HS-27A (cell line): ENCODE measurements at regions not wholly inside any gene's neighbourhood (a gene's known extent, or its start where the extent isn't known, plus 50 kb on each side); places are given as distances from the start of the nearest gene placed in this dataset.

ENCODE experiments used
- DNase-seq: peaks from one replicate; pipeline ENCODE4 v3.0.0-alpha.2; 2012; ENCODE audit warnings: low read depth, missing footprints

DNA sequence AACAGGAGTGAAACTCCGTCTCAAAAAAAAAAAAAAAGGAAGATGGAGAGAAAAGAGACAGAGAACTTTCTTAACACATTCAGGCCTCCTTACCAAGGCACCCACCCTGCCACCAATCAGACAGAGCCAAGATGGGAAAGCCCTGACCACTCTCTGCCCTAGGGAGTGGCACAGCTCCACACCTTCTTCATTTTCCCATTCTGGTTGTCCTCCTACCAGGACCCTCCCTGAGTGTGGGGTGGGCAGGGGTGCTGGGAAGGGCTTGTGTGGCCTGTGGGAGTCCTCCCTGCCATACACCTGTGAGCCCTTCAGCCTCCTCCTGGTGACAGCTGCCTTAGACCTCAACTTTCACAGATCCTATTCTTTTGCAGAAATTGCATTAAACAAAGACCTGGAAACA lies 513.6 kb downstream of the BCL11B start:
- no peak for DNase-seq

DNA sequence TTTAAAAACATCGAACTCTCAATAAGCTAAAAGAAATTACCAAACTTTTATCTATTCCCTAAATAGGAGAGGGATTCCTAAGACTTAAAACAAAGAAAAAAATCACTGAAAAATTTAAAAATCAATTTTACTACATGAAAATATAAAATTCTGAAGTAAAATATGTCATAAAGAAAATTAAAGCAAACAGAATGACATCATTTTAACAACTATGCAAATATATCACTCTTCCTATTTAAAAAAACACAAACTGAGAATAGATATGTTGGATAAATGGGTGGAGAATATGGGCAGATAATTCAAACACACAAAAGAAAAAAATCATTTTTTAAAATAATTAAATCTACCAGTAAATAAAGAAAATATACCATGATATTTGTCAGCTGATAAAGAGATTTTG lies 510.0 kb downstream of the BCL11B start:
- DNase-seq = no peak

DNA sequence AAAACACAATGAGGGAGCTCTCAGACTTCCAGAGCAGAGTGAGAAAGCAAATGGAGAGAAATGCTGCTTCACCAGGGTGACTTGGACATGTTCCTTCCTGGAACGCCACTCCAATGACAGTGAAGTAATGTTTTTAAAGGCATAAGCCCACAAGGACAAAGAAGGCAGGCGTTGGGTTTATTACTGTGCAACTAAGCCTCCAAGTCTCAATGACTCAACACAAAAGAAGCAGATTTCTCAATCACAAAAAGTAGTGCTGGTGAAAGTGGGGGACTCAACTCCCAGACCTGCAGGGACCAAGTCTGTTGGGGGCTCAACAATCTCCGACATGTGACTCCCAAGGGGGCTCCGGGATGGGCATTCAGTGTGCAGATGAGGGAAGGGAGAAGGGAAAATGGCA lies 505.2 kb downstream of the BCL11B start:
- DNase-seq = no peak

DNA sequence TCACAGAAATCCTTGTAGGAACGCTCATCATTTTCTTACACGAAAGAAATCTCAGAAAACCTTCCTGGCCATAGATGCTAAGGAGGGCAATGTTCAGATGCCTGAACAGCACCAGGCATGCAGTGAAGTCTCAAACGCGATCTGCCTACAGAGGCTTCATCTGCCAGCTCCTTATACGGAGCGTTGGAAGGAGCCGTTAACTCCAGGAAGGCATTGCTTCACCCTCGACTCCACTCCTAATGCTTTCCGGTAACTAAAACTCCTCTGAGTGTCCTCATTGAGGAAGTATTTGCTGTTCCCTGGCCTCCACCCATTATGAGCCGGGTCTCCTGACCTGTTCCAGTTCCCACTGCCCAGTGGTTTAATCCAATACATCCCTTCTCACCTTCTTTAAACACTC lies 502.7 kb downstream of the BCL11B start:
- DNase-seq = no peak

DNA sequence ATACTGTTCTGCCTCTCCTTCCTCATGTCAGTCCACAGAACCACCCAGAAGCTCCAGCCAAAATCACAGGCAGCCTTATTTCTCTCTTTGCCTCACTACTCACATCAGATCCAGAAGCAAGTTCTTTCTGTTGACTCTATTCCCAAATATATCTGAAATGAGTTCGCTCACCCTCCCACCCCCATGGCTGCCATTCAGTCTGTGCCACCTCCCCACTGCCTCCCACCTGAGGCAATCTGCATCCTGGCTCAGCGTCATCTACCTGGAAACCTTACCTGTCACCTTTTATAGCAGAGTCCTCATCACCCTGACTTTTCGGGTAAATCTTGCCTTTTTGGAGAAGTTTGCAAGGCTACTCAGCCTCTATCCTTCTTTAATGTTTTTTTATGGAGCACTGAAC lies 501.8 kb downstream of the BCL11B start:
- DNase-seq = no peak

DNA sequence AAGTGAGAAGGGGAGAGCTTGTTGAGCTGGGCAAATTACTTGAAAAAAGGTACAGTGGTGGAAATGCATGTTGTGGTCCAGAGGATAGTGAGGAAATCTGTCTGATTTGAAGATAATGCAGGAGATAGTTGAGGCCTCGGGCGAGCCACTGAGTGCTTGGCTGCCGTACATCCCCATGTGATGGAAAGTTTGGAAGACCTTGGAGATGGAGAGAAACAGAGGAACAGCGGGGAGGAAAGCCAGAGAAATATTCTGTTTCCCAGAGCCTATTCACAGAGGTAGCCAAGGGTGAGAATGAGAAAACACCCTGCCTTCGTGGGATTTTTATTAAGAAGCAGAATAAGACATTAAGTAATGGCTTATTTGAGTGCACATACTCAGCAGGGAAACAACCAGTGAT lies 498.2 kb downstream of the BCL11B start:
- no peak for DNase-seq

DNA sequence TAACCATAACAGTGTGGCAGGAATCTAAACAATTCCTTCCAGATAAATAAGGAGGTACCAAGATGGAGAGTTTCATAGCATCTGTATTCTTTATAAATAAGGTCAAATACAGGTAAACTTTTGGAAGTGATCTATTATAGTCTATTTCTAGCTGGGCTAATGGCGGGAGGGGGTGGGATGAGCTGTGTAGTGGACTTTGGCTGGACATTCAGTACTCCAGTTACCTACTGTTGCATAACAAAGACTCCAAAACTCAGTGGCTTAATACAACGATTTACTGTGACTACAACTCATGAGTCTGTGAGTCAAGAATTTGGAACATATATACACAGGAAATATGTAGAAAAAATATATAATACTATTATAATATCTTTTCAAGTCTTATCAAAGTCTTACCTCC lies 496.1 kb downstream of the BCL11B start:
- no peak for DNase-seq

DNA sequence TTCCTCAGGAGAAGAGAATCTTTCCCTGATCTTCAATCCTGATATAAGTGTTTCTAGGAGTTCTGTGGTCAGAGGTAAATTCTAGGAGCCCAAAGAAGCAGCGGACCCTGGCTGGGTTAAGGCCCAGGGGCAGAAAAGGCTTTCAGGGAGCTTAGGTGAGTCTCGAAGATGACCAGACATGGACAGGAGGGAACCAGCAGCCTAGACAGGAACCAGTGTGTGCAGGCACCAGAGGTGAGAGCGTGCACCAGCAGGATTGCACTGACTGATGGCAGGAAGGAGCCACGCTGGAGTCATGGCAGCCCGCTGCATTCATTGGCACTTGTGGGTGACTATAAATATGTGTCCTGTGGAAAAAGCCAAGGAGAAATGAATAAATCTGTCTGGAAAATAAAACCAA lies 489.9 kb downstream of the BCL11B start:
- DNase-seq = no peak

DNA sequence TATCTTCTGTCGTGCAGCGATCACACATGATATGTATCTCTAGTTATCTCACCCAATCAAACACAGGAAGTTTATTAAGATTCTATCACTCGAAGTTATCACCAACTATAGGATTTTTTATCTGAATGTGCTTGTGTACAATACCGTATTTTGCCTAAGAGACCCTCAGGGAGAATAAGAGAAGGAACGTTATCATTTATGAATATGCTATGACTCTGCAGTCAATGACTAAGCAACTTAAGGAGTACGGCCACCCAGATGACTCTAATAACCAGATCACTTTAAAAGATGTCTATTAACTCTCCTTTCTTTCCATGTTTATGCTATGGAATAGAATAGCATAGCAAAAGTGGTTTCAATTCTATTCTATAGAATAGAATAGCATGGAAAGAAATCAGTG lies 486.4 kb downstream of the BCL11B start:
- DNase-seq = no peak

DNA sequence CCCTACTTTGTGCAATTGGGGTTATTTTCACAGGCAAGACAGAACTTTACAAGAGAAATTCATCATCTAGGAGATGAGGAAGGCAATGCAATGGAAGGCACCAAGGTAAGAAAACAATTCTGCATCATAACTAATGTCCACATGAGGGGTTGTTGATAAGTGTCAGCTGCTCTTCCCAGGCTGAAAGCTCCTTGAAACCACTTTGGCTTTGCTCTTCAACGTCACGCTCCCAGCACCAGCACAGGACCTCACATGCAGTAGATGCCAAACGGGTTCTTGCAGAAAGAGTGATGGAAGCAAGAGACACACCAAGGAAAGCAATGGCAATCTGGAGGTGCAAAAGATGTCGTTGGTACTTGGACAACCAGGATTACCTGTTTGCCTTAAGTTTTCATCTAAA lies 485.5 kb downstream of the BCL11B start:
- DNase-seq = no peak

DNA sequence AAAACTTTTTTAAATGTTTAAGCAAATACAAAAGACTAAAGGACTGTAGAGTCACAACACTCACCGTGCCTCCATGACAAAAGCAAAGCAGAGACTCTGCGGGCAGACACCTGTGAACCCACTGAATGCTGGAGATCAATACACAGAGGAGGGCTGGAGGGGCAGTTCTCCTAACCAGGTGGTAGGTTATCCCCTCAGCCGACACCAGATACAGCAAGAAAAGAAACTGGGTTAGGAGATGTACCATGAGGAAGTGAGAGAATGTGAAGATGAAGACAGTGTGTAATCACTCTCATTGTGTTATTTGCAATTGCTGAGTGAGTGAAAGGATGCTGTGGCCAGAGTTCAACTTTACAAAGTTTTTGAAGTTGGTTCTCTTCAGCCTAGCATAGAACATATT lies 480.3 kb downstream of the BCL11B start:
- DNase-seq = no peak

DNA sequence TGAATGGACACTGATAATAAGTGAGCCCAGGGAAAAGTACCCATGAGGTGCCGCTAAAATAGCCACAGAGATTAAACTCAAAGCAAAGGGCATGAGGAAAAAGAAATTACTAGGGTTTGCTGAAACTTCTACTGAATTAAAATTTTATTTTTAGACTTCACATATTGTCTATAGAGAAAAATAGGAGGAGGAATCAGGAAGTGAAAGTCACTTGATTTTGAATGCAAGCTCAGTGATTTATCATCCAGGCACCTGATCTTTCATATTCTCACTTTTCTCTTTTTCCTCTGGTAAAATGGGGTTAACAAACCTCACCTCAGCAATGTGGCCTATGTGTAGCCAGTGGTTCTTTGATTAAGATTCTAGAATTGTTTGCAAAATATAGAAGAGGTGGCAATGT lies 479.8 kb downstream of the BCL11B start:
- DNase-seq = no peak

DNA sequence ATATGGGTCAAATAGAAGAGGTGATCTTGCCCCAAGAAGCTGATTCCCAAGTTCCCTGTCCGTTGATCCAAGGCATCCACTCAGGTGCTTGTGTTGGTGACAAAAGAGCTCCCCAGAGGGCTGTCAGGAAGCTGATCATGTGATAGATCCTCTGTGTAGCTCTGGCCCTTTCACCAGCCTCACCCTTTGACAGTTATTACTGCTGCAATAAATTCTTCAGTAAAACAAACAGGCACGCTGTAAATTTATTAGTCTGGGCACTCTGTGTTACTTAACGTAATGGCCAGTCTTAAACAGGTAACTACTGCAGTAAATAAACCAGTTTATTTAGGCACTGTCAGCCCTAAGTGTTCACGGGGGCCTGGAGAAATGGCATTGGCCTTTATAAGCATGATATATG lies 473.9 kb downstream of the BCL11B start:
- DNase-seq = no peak

DNA sequence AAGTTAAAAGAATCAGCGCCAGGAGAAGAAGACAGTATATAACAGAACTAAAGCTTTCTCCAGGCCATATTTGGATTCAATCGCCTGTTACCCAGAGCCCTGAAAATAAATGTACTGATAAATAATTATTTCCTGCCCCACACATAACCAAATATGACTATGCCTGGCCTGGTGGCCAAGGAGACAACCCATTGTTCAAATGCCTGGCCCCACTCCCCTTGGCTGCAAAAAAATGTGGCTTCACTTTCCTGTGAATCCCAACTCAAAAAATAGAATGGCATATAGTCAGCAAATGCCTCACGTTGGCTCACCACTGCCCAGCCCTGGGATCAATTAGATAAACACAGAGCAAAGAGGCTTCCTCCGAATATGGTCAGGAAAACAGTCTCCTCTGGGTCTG lies 472.1 kb downstream of the BCL11B start:
- no peak for DNase-seq

DNA sequence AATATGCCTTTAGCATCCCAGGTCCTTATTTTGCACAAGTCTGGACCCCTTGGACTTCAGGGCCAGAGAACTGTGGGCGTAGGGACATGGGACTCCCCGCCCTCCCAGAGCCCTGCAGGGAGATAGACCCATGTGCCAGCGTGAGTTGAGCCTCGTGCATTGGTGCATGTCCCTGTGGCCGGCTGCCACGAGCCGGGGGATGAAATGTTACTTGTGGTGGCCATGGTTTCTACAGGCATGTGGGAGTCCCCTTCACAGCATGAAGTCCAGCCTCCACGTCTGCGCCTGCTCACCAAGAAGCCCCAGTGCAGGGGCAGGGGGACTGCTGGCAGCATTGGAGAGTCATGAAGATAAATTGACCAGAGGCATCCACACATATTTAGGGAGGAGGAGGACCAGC lies 470.0 kb downstream of the BCL11B start:
- DNase-seq = no peak

DNA sequence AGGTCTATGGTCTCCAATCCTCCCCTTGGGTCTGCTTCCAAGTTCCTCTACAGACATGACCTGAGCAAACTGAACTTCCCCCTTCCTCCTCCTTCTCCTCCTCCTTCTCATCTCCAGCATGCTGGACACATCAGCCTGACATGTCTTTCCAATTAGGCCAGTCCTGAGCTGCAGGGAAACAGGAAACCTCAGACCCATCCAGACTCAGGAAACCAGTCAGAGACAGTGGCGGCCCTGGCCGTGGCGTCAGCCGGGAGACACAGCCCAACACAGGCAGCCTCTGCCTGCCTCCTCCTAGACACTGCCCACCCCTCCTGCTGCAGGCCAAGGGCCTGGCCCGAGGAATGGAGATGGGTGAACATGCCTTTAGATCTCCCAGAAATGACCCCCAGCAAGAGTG lies 468.8 kb downstream of the BCL11B start:
- no peak for DNase-seq

DNA sequence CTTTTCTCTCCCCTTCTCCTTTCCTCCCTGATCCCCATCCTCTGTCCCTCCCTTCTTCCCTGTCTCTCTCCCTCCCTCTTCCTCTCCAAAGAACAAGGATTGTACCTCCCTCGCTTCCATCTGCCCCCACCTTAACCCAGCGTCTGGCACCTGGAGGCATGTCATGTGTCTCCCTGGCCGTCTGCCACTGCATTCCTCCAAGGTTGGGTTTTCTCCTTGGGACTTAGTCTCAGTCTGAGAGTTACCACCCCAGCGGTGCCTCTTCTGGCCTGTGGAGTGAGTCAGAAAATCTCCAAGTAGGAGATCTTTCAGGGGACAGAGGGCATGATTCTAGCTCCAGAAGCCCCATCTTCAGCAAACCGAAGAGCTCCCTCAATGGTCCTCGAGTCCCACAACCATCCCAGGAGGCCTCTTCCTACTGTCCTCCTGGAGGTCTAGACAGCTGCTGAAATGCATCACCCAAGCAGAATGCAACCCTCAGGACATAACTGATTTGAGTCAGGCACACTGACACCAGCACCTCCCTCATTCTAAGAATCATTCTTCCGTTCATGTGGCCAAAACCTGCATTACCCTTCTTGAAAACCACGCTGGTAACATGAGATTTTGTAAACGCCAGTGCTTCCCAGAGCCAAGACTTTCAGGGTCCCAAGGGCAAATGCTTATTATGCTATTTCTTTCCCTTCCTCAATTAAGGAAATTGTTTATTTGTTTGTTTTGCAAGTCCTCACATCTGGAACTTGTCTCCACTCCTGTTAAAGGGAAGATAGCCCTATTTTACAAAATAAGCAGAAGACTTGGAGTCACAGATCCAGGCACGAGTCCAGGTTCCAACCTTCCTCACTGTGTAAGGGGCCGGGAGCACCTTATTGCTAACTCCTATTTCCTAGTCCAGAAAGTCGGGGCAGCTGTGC lies 463.2 kb downstream of the BCL11B start:
- no peak for DNase-seq

DNA sequence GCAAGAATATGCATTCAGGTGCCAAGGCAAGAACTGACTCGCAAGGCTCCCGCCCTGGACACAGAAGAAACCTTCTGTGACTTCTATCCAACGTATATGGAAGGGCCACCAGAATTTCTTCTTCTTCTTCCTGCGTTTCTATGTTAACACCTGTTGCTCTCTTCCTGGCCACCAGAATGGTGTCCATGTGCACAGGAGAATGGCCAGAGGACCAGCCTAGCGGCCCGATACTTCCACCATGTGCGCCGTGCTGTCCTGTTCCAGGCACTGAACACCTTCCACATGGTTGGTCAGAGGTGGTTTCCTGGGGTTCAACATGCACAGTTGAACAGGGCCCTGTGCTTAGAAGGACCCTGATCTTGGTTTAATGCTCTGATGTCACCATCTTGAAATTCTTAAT lies 455.8 kb downstream of the BCL11B start:
- no peak for DNase-seq

DNA sequence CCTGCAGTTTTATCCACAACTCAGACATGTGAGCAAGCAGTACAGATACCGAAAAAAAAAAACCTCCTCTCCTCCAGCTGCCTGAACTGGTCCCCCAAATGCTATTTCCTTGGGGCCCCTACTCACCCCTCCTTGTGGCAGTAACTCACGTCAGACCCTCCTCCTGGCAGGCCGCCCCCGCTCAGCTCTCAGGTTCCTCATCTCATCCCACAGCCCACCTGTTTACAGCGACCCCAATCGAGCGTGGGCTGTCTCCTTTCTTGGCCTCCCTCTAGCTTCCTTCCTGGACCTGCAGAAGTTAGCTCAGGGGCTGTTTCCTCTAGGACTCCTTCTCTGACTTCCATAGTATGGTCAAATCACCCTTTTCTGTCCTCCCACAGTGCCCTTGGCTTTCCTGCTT lies 455.3 kb downstream of the BCL11B start:
- no peak for DNase-seq

DNA sequence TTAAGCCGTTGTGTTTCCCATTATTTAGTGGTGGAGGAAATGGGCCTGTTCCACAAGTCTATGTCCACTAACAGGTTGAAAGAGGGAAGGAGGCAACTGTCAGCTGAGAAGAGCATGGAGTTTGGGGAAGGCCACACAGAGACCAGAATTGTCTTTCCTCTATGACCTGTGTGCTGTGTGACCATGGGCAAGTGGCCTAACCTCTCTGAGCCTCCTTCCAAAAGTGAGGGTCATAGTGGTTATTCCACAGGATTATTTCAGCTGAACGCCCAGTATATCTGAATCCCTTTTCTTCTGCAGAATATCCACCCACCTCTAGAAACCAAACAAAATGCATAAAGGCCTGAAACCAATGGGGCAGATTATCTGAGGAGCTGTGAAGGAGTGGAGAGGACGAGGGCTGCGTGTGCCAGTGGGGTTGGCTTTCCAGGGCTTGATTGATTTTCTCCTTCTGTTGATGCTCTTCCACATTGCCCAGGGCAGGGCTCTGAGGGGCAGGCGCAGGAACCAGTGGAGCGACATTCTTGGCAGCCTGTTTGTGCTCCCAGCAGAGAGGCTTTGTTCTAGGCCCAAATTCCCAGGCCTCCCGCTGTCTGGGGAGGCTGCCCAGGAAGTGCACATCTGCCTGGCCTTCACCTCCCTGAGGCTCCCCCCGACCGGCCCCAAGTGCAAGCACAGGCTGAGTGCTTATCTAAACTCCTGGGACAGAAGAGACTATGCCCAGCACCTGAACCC lies 452.7 kb downstream of the BCL11B start:
- no peak for DNase-seq

DNA sequence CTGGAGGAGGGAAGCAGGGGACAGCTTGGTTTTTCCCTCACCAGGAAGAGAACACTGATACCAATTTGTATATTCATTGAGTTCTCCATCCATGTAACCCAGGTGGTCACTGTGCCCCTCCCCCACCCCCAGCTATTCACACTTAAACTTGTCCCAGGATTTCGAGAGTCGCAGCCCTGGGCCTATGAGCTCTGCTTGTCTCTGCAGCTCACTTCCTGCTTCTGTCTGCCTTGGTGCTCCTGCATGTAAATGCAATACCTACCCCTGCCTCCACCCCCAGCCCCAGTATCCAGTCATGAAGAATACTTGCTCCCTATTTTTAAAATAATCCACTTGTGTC lies 452.2 kb downstream of the BCL11B start:
- DNase-seq = no peak

DNA sequence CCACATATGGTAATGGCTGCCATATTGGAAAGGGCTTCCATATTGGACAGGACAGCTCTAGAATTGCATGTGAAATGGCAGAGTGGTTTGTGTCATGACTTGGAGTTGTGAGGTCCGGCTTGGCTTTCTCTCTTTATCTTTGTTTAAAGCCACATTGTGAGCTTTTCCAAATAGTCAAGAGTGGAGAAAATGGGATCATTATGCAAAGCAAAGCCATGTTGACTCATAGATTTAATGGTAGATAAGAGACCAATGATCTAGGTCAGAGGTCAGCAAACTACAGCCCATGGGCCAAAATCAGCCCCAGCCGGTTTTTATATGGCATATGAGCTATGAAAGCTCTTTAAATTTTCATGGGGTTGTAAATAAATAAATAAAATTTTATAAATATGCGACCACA lies 449.1 kb downstream of the BCL11B start:
- no peak for DNase-seq

DNA sequence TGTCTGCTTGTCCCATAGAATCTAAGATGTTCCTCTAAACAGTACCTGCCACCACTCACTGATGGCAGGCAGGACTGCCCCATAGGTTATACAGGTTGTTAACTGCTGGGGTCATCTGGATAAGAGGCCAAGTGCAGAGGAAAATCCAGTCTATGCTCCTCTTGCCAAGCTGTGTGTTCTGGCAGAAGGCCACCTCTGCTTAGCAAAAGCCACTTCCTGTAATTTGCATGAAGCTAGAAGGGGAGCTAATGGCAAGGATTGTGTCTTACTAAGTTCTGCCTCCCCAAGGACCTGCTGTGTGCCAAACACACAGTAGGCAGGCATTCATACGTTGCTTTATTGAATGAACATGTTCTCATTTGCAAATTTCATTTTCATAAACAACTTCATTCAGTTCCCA lies 445.4 kb downstream of the BCL11B start:
- no peak for DNase-seq

DNA sequence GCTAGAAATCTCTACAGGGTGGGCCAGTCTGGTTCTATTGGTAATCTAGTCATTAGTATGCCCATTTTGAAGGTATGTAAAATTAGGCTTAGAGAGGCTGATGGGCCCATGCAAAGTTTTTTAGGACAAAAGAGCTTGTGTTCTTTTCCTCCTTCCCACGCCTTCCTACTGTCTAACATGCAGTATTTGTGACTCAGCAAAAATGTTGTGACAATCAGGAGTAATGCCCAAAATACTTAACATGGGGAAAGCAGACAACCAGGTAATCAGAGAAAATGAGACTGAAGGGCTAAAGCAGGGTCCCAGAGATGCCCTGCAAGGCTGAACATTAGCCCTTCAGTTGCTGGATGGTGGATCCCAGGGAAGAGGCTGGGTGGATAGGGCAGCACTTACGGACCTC lies 437.9 kb downstream of the BCL11B start:
- no peak for DNase-seq
